Endothelial cell of umbilical vein (primary cell): ENCODE measurements at regions not wholly inside any gene's neighbourhood (a gene's known extent, or its start where the extent isn't known, plus 50 kb on each side); places are given as distances from the start of the nearest gene placed in this dataset.

Experiments
- CTCF ChIP-seq, 2 donors: IDR thresholded peaks; 1 replicate in 1 of 2; 2 replicates in 1 of 2; pipeline ENCODE4 v1.5.1; 2011; ENCODE audit warnings: low read length in 2 of 2, mild to moderate bottlenecking in 2 of 2, moderate library complexity in 2 of 2, control low read depth in 1 of 2, inconsistent platforms in 1 of 2, low read depth in 1 of 2; ENCODE audit not compliant: insufficient read depth in 1 of 2; ENCODE audit errors: extremely low read depth in 1 of 2
- FOS ChIP-seq: IDR thresholded peaks from 2 replicates; pipeline ENCODE4 v1.6.1; 2011; ENCODE audit warnings: mild to moderate bottlenecking, low read length, moderate library complexity, borderline replicate concordance; ENCODE audit not compliant: insufficient read depth
- POLR2A ChIP-seq: IDR thresholded peaks from 2 replicates; pipeline ENCODE4 v1.6.1; 2012; ENCODE audit warnings: low read depth, mild to moderate bottlenecking, control low read depth, low read length
- POLR2AphosphoS5 ChIP-seq: IDR thresholded peaks from 2 replicates; pipeline ENCODE4 v1.6.1; 2012; ENCODE audit warnings: low read depth, mild to moderate bottlenecking, control low read depth, low read length, moderate library complexity; ENCODE audit not compliant: insufficient read depth

GRCh38 chr3:63096248-63097058 is 181.7 kb upstream of the SYNPR start:
- TF ChIP-seq POLR2AphosphoS5: no peak
- no peak for TF ChIP-seq POLR2A
- TF ChIP-seq CTCF (IDR thresholded peaks at IDR 0.05; ENCODE audit: extremely low read depth in 1 of 2, insufficient read depth in 1 of 2, low read depth in 1 of 2, low read length in 2 of 2): no peak
- TF ChIP-seq FOS: no peak
